ENCODE measurements at regions not wholly inside any gene's neighbourhood (a gene's known extent, or its start where the extent isn't known, plus 50 kb on each side); places are given as distances from the start of the nearest gene placed in this dataset.

GRCh38 chrY:8036563-8036962, 1125.0 kb upstream of the AMELY start:
- no peak for TF ChIP-seq POLR2AphosphoS5 (IDR thresholded peaks at IDR 0.05)
- TF ChIP-seq, protein P1, sequence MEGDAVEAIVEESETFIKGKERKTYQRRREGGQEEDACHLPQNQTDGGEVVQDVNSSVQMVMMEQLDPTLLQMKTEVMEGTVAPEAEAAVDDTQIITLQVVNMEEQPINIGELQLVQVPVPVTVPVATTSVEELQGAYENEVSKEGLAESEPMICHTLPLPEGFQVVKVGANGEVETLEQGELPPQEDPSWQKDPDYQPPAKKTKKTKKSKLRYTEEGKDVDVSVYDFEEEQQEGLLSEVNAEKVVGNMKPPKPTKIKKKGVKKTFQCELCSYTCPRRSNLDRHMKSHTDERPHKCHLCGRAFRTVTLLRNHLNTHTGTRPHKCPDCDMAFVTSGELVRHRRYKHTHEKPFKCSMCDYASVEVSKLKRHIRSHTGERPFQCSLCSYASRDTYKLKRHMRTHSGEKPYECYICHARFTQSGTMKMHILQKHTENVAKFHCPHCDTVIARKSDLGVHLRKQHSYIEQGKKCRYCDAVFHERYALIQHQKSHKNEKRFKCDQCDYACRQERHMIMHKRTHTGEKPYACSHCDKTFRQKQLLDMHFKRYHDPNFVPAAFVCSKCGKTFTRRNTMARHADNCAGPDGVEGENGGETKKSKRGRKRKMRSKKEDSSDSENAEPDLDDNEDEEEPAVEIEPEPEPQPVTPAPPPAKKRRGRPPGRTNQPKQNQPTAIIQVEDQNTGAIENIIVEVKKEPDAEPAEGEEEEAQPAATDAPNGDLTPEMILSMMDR (IDR thresholded peaks at IDR 0.05), result no peak

All from upper lobe of left lung (tissue), 4 donors.